K562 (cell line): ENCODE measurements at regions not wholly inside any gene's neighbourhood (a gene's known extent, or its start where the extent isn't known, plus 50 kb on each side); places are given as distances from the start of the nearest gene placed in this dataset.

ENCODE experiments used
- ATAC-seq: fragments of 200-7000 bp; cut with Tn5 transposase; 3 replicates; pipeline ENCODE4 v1.9.1; 2020; ENCODE audit warnings: moderate library complexity
- BruUV-seq: library from RNA; stranded (reverse); fragments of 400-500 nt; replicated peaks from 2 replicates; lab custom pipeline; 2021; lab: Mats Ljungman, UMichigan
- CTCF ChIA-PET: fragments of 300-600 bp; formaldehyde crosslinking; extraction: SDS; loops from one replicate; lab custom pipeline; 2021; ENCODE audit warnings: low intra/inter-chr PET ratio; lab: Yijun Ruan, JAX
- POLR2A ChIA-PET: fragments of 300-600, 350-650 bp; sonication (Branson Sonifier 250); formaldehyde crosslinking; extraction: SDS; loops from one replicate; lab custom pipeline; 2021; ENCODE audit warnings: antibody characterized with exemption, inconsistent platforms; lab: Yijun Ruan, JAX
- DNase-seq, 4 experiments: peaks; one replicate each; pipeline versions ENCODE4 v3.0.0 to v3.0.0-alpha.2; 2011 to 2018; ENCODE audit warnings: low spot score in 3 of 4, mixed read lengths in 3 of 4; ENCODE audit errors: extremely low read depth in 1 of 4
- FAIRE-seq: peaks from 2 replicates; lab custom pipeline; 2011; peaks lifted over from hg19 to GRCh38; lab: Jason Lieb, UNC
- H2AFZ ChIP-seq: 2 replicates; pipeline ENCODE4 v1.6.0; 2011; ENCODE audit warnings: low read depth, low read length, control low read depth, inconsistent platforms
- H3K27ac ChIP-seq: fragments of 200-600 bp; 3 replicates; pipeline ENCODE4 v1.8.0; 2011; ENCODE audit warnings: low read depth, mild to moderate bottlenecking, control low read depth, inconsistent platforms, low read length, moderate library complexity, mixed read lengths; ENCODE audit errors: extremely low read depth
- H3K27me3 ChIP-seq, 2 experiments: fragments of 300-600 bp in 1 of 2; 2 replicates in 1 of 2; 3 replicates in 1 of 2; pipeline versions ENCODE4 v1.6.0 to v1.8.0; 2011; ENCODE audit warnings: inconsistent platforms in 2 of 2, low read length in 2 of 2, mild to moderate bottlenecking in 1 of 2, mixed read lengths in 1 of 2, moderate library complexity in 1 of 2; ENCODE audit not compliant: control insufficient read depth in 2 of 2, insufficient read depth in 2 of 2
- H3K36me3 ChIP-seq: fragments of 300-600 bp; 3 replicates; pipeline ENCODE4 v1.8.0; 2011; ENCODE audit warnings: mild to moderate bottlenecking, low read length, inconsistent platforms; ENCODE audit not compliant: control insufficient read depth, insufficient read depth
- H3K4me1 ChIP-seq, 2 experiments: fragments of 200-600 bp in 1 of 2; replicated peaks in 1 of 2; 2 replicates in 1 of 2; 3 replicates in 1 of 2; pipeline versions ENCODE4 v1.5.1 to v1.8.0; 2011; ENCODE audit warnings: inconsistent platforms in 2 of 2, low read length in 2 of 2, mild to moderate bottlenecking in 1 of 2, mixed read lengths in 1 of 2, moderate library complexity in 1 of 2; ENCODE audit not compliant: control insufficient read depth in 2 of 2, insufficient read depth in 2 of 2
- H3K4me2 ChIP-seq: 2 replicates; pipeline ENCODE4 v1.6.1; 2011; ENCODE audit warnings: low read length, control low read depth, inconsistent platforms, mixed read lengths; ENCODE audit not compliant: insufficient read depth
- H3K4me3 ChIP-seq: fragments of 200-600 bp; sonication (generic), shearing (Covaris generic); 2 replicates; pipeline ENCODE4 v1.5.1; 2016; ENCODE audit warnings: control low read depth, inconsistent platforms
- H3K79me2 ChIP-seq: fragments of 200-600 bp; 3 replicates; pipeline ENCODE4 v1.8.0; 2011; ENCODE audit warnings: low read length, inconsistent platforms; ENCODE audit not compliant: control insufficient read depth, insufficient read depth
- H3K9ac ChIP-seq, 2 experiments: 2 replicates each; pipeline versions ENCODE4 v1.6.0 to v1.6.1; 2011; ENCODE audit warnings: low read depth in 2 of 2, low read length in 2 of 2, control low read depth in 1 of 2, inconsistent platforms in 1 of 2, mild to moderate bottlenecking in 1 of 2, mixed read lengths in 1 of 2; ENCODE audit not compliant: insufficient read depth in 1 of 2
- H3K9me1 ChIP-seq: one replicate; pipeline ENCODE4 v1.6.0; 2011; ENCODE audit warnings: inconsistent platforms, mild to moderate bottlenecking, low read length, moderate library complexity; ENCODE audit not compliant: control insufficient read depth, insufficient read depth
- H3K9me3 ChIP-seq: replicated peaks from 2 replicates; pipeline ENCODE4 v1.5.1; 2011; ENCODE audit warnings: low read depth, low read length, inconsistent platforms; ENCODE audit not compliant: control insufficient read depth, insufficient read depth
- H4K20me1 ChIP-seq: replicated peaks from 2 replicates; pipeline ENCODE4 v1.6.1; 2011; ENCODE audit warnings: low read length, inconsistent platforms, mixed read lengths; ENCODE audit not compliant: control insufficient read depth, insufficient read depth
- ATF7 ChIP-seq: fragments of 450-650 bp; IDR thresholded peaks from 2 replicates; pipeline ENCODE4 v1.7.1; 2014; ENCODE audit warnings: mild to moderate bottlenecking, moderate library complexity
- HNRNPK ChIP-seq: fragments of 200-400 bp; formaldehyde crosslinking; IDR thresholded peaks from one replicate; pipeline ENCODE4 v1.6.1; 2018; ENCODE audit warnings: mild to moderate bottlenecking, low read depth, low read length; ENCODE audit not compliant: poor library complexity, severe bottlenecking
- JUND ChIP-seq, 2 experiments: IDR thresholded peaks; 2 replicates in 1 of 2; 3 replicates in 1 of 2; pipeline ENCODE4 v1.6.1; 2011; ENCODE audit warnings: borderline replicate concordance in 2 of 2, low read depth in 2 of 2, low read length in 2 of 2, improper control_type of control experiment in 1 of 2, missing biosample characterization in 1 of 2, missing genetic modification characterization in 1 of 2, missing genetic modification reagents in 1 of 2
- MBD1 ChIP-seq: fragments of 250-450 bp; sonication (Bioruptor Pico); IDR thresholded peaks from 2 replicates; pipeline ENCODE4 v1.8.0; 2022; ENCODE audit warnings: inconsistent platforms
- MLX ChIP-seq, 2 experiments: fragments of 450-650 bp in 1 of 2; sonication (generic) in 1 of 2; formaldehyde crosslinking; conservative IDR thresholded peaks; 2 replicates each; pipeline versions ENCODE4 v1.4.0 to v1.8.1; 2020 to 2022; ENCODE audit warnings: mild to moderate bottlenecking in 1 of 2, missing genetic modification reagents in 1 of 2
- NFATC3 ChIP-seq: fragments of 450-650 bp; IDR thresholded peaks from 2 replicates; pipeline ENCODE4 v1.6.1; 2017; ENCODE audit warnings: mild to moderate bottlenecking
- PREB ChIP-seq: sonication (generic); formaldehyde crosslinking; IDR thresholded peaks from 2 replicates; pipeline ENCODE4 v1.8.1; 2023; ENCODE audit warnings: mild to moderate bottlenecking, missing genetic modification reagents
- RFX7 ChIP-seq: fragments of 250-450 bp; sonication (Bioruptor Pico); IDR thresholded peaks from 2 replicates; pipeline ENCODE4 v1.5.1; 2021; ENCODE audit warnings: mild to moderate bottlenecking
- TRIM25 ChIP-seq: fragments of 450-650 bp; IDR thresholded peaks from 2 replicates; pipeline ENCODE4 v1.7.0; 2016; ENCODE audit warnings: borderline replicate concordance
- ZBTB12 ChIP-seq: fragments of 250-450 bp; sonication (Bioruptor Pico); IDR thresholded peaks from 2 replicates; pipeline ENCODE4 v1.4.0; 2020
- ZKSCAN8 ChIP-seq: fragments of 200-800 bp; sonication (Bioruptor generic); IDR thresholded peaks from 2 replicates; pipeline ENCODE4 v1.6.1; 2016; ENCODE audit warnings: missing genetic modification characterization, missing compliant biosample characterization
- ZNF121 ChIP-seq: sonication (generic); formaldehyde crosslinking; conservative IDR thresholded peaks from 2 replicates; pipeline ENCODE4 v1.8.0; 2022; ENCODE audit warnings: missing genetic modification reagents
- ZNF280A ChIP-seq: fragments of 450-650 bp; IDR thresholded peaks from 2 replicates; pipeline ENCODE4 v1.6.1; 2018; ENCODE audit warnings: mild to moderate bottlenecking, low read depth; ENCODE audit not compliant: partially characterized antibody
- ZNF551 ChIP-seq: fragments of 250-450 bp; sonication (Bioruptor Pico); IDR thresholded peaks from 2 replicates; pipeline ENCODE4 v1.5.0; 2021; ENCODE audit warnings: mild to moderate bottlenecking, moderate library complexity
- WGBS: fragments of 100-300 bp; shearing (Covaris generic); methylation state at CpG from one replicate; pipeline ENCODE4 v1.1.6; 2016; ENCODE audit warnings: low coverage, mixed read lengths; ENCODE audit not compliant: insufficient coverage; ENCODE audit errors: missing lambda C conversion rate; 5-methylcytosine and 5-hydroxymethylcytosine counted together
- in situ Hi-C: fragments of 300-500 bp; cut with MboI; formaldehyde crosslinking; loops from 4 replicates; pipeline ENCODE4 v1.15.0; 2018; ENCODE audit warnings: inconsistent platforms, mixed read lengths
- intact Hi-C: fragments of 100-400 bp; cut with micrococcal nuclease; formaldehyde crosslinking; loops from 2 replicates; pipeline ENCODE4 v1.14.2; 2022

GRCh38 chr6:155710704-155711103 is 255.1 kb upstream of the NOX3 start:
- Histone ChIP-seq H3K4me3 (no peak overlapping the region), H3K4me2 (no peak overlapping the region), H3K9me3 (no peaks in the 10 kb centered on the region), H3K27me3 (no peaks in the 10 kb centered on the region), H4K20me1 (no peaks in the 10 kb centered on the region), H3K9ac (no peak overlapping the region), H3K9me1 (no peaks in the 10 kb centered on the region), H3K4me1 (no peaks in the 10 kb centered on the region; a peak in 1 of 5 replicates), H3K79me2 (no peaks in the 10 kb centered on the region), H2AFZ (no peak overlapping the region), H3K27ac (no peak overlapping the region), H3K36me3 (no peaks in the 10 kb centered on the region)
- CTCF ChIA-PET: no interaction called here
- no TSS peak for BruUV-seq
- in situ Hi-C loops: no loop called here
- 13% methylated on average over 2 of the region's 2 CpGs for WGBS
- POLR2A ChIA-PET: interaction anchor here (0.5 kb wide), 1 partner anchor 301 kb away, joined by 3 read pairs; no protein-coding TSS in a partner anchor
- intact Hi-C loops: no loop called here
- DNase-seq (no peak), FAIRE-seq (no peak), ATAC-seq (peak; percentile 84)
- TF ChIP-seq MLX (CRISPR knock-in tag; conservative IDR thresholded peaks at IDR 0.05): no peak
- TF ChIP-seq NFATC3: no peak
- no peak for TF ChIP-seq ZNF121 (CRISPR knock-in tag)
- no peak for TF ChIP-seq ZNF280A
- no peak for TF ChIP-seq TRIM25
- TF ChIP-seq ATF7: no peak
- no peak for TF ChIP-seq MBD1 (CRISPR knock-in tag)
- no peak for TF ChIP-seq ZBTB12
- no peak for TF ChIP-seq ZNF551 (CRISPR knock-in tag)
- no peak for TF ChIP-seq HNRNPK
- no peak for TF ChIP-seq PREB (CRISPR knock-in tag)
- TF ChIP-seq RFX7 (CRISPR knock-in tag): no peak
- no peak for TF ChIP-seq ZKSCAN8
- TF ChIP-seq JUND (IDR thresholded peaks at IDR 0.05; ENCODE audit: borderline replicate concordance, low read depth, low read length): no peak
- TF ChIP-seq JUND (tag; IDR thresholded peaks at IDR 0.05; ENCODE audit: borderline replicate concordance, low read depth, low read length): no peak
